ENCODE measurements at regions not wholly inside any gene's neighbourhood (a gene's known extent, or its start where the extent isn't known, plus 50 kb on each side); places are given as distances from the start of the nearest gene placed in this dataset.

GRCh38 chr6:106882138-106882537, 92.4 kb downstream of the CD24 start:
- in situ Hi-C loops (cut with MboI; ENCODE audit: low sequenced_read_pairs, unreplicated experiment) = no loop called here
- no peak for TF ChIP-seq CTCF (IDR thresholded peaks at IDR 0.05; ENCODE audit: borderline replicate concordance, control extremely low read depth, extremely low read depth, insufficient read depth, missing control alignments)
- DNase-seq (ENCODE audit: low spot score) = no peak

- no peak for TF ChIP-seq CTCF (IDR thresholded peaks at IDR 0.05; ENCODE audit: borderline replicate concordance, control extremely low read depth, extremely low read depth, insufficient read depth, missing control alignments)
- in situ Hi-C loops (cut with MboI; ENCODE audit: low sequenced_read_pairs, unreplicated experiment) = no loop called here
- DNase-seq (ENCODE audit: low spot score) = no peak
These were observed 93.6 kb downstream of the CD24 start for GRCh38 chr6:106880952-106881351.

- DNase-seq (ENCODE audit: low spot score) = no peak
- TF ChIP-seq CTCF (IDR thresholded peaks at IDR 0.05; ENCODE audit: borderline replicate concordance, control extremely low read depth, extremely low read depth, insufficient read depth, missing control alignments) = no peak
- in situ Hi-C loops (cut with MboI; ENCODE audit: low sequenced_read_pairs, unreplicated experiment) = no loop called here
These were observed 98.7 kb downstream of the CD24 start for GRCh38 chr6:106875782-106876321.

- no peak for TF ChIP-seq CTCF (IDR thresholded peaks at IDR 0.05; ENCODE audit: borderline replicate concordance, control extremely low read depth, extremely low read depth, insufficient read depth, missing control alignments)
- no peak for DNase-seq (ENCODE audit: low spot score)
- in situ Hi-C loops (cut with MboI; ENCODE audit: low sequenced_read_pairs, unreplicated experiment) = no loop called here
These were observed 100.0 kb downstream of the CD24 start for GRCh38 chr6:106874481-106874880.

GRCh38 chr6:106872049-106872448, 102.5 kb downstream of the CD24 start:
- DNase-seq (ENCODE audit: low spot score) = no peak
- no peak for TF ChIP-seq CTCF (IDR thresholded peaks at IDR 0.05; ENCODE audit: borderline replicate concordance, control extremely low read depth, extremely low read depth, insufficient read depth, missing control alignments)
- in situ Hi-C loops (cut with MboI; ENCODE audit: low sequenced_read_pairs, unreplicated experiment) = no loop called here

- no peak for DNase-seq (ENCODE audit: low spot score)
- in situ Hi-C loops (cut with MboI; ENCODE audit: low sequenced_read_pairs, unreplicated experiment) = no loop called here
- TF ChIP-seq CTCF (IDR thresholded peaks at IDR 0.05; ENCODE audit: borderline replicate concordance, control extremely low read depth, extremely low read depth, insufficient read depth, missing control alignments) = no peak
These were observed 103.5 kb downstream of the CD24 start for GRCh38 chr6:106870824-106871717.
